ENCODE measurements at regions not wholly inside any gene's neighbourhood (a gene's known extent, or its start where the extent isn't known, plus 50 kb on each side); places are given as distances from the start of the nearest gene placed in this dataset.
A peak's percentile ranks its signal among the peaks of the same experiment; 100 is the strongest.
"Not testable (repeated sequence)": the region's sequence is repeated elsewhere in the genome, so short reads cannot be mapped to it uniquely, and the experiment has no call there.

DNA sequence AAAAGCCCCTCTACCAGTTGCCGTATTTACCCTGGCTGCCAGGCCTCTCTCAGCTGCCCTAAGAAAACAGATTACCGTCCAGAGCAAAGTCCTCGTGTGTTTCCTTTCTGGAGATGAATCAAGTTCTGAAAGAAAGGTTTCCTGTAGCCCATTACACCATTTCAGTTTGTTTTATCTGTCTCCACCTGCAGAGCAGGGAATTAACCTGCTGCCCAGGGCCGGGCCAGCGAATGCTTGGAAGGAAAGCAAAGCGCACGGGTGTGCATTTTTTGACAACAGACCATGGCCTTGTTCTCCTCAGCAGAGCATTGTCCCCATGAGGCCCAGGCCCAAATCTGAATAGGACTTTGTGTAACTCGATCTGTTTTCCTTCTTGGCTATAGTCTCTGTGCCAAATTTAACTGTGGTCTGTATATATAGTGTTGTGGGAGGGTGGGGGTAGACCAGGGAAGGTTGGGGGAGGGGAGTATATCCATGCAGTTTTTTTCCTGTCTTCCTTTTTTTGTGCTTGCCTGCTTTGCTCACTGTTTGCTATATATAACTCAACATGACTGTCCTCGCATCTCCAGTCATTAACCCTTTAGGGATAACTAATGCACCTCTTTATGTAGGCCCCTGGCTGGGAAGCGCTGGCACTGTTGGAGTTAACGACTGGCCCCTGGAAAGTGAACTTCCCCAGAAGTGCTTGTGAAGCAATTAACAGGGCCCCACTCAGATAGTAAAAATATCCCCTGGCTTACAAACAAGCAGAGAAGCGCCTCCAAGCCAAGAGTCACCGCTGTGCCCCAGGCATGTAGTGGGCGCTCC, 174.3 kb upstream of the PLGLB2 start:
- H3K4me3 ChIP-seq; in situ Hi-C loops (cut with MboI; ENCODE audit: low pct_ligation_motif_present in 1 of 4, low pct_unique_long_range_greater_than_20kb in 1 of 4, low sequenced_read_pairs in 3 of 4); H3K9me3 ChIP-seq; H3K27me3 ChIP-seq; H3K4me1 ChIP-seq; intact Hi-C loops (cut with DNase I; ENCODE audit: low total_unique reads); H3K36me3 ChIP-seq; H3K27ac ChIP-seq: not testable (repeated sequence)
- DNase-seq: peak; percentile 15
- WGBS, 2 donors (ENCODE audit: low coverage in 1 of 2): no CpG with 5 or more reads among the region's 14 CpGs

DNA sequence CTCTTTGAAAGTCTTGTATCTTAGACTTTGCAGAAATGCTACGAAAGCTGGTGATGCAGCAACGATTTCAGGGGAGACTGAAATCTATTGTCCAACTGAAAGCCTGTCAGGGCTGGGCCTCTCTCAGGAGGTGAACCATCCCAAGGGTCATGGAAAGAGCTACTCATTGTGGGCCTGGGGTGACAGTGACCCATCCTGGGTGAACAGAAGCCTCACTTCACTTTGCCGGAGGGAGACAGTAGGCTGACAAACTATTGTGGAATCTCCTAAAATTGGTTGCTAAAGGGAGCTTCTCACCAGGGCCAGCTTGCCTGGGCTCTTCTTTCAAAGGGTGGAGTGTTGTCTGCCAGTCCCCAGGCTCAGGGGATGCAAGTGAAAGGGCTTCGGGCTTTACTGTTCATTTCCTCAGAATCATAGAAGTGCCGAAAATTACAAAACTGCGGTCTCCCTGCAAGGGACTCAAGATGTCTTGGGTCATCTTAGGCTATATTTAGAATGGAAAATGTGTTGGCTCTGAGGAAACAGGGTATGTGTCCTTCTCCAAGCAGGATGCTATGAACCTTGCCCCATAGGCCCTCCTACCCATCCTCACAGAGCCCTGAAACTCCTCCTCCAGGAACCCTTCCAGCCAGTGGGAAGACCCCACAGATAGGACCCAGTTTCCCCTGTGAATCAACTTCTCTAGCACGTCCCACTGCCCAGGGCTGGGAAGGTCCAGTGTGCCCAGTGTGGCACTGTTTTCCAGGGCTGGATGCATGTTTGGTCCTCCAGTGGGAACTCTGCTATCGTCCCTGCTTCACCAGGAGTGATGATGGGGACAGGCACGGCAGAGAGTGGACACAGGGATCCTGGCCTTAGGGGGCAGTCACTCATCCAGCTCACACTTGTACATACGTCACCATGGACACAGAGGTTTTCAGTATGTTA, 173.4 kb upstream of the PLGLB2 start:
- H3K9me3 ChIP-seq; H3K36me3 ChIP-seq; H3K27me3 ChIP-seq; H3K4me1 ChIP-seq; intact Hi-C loops (cut with DNase I; ENCODE audit: low total_unique reads); H3K4me3 ChIP-seq; H3K27ac ChIP-seq; DNase-seq; in situ Hi-C loops (cut with MboI; ENCODE audit: low pct_ligation_motif_present in 1 of 4, low pct_unique_long_range_greater_than_20kb in 1 of 4, low sequenced_read_pairs in 3 of 4): not testable (repeated sequence)
- 100% methylated on average over 1 of the region's 10 CpGs; no CpG with 5 or more reads in 1 of the 2 donors for WGBS, 2 donors (ENCODE audit: low coverage in 1 of 2)

DNA sequence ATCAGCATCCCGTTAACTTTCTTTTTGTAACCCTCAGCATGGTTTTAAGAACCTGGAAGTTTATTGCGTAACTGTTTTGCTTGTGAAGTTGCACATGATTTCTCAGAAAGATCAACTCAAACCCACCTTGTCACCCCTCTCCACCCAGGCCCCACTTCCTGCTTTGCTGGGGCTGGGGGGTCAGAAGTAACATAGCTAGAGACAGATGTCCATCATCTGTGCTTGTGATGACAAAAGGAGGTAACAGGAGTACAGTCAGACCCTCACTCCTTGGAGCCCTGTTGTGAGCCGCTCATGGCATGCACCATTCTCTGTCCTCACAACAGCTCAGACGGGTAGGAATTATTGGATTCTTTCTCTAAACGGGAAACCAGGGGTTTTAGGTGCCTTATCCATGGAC, 172.7 kb upstream of the PLGLB2 start:
- intact Hi-C loops (cut with DNase I; ENCODE audit: low total_unique reads); in situ Hi-C loops (cut with MboI; ENCODE audit: low pct_ligation_motif_present in 1 of 4, low pct_unique_long_range_greater_than_20kb in 1 of 4, low sequenced_read_pairs in 3 of 4); H3K9me3 ChIP-seq; H3K4me3 ChIP-seq; H3K27me3 ChIP-seq; H3K36me3 ChIP-seq; H3K4me1 ChIP-seq; H3K27ac ChIP-seq; DNase-seq: not testable (repeated sequence)
- WGBS, 2 donors (ENCODE audit: low coverage in 1 of 2): 61 to 84% methylated on average over 3 to 5 of the region's 5 CpGs

DNA sequence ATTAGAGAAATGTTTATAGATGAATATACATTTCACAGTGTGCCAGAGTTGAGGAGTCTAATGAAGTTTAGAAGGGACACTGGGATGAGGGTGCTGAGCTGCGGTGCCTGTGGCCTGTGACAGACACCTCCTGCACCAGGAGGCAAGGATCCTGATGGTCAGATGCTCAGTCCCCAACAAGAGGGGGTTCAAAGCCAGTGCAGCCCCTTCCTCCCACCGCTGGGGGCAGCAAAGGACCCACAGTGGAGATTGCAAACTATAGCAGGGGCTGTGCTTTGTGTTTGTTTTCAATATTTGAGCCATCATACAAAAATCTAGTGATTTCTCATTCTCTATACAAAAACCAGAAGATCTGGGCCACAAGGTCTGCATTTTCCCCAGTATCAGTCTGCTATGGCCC, 170.5 kb upstream of the PLGLB2 start:
- in situ Hi-C loops (cut with MboI; ENCODE audit: low pct_ligation_motif_present in 1 of 4, low pct_unique_long_range_greater_than_20kb in 1 of 4, low sequenced_read_pairs in 3 of 4); H3K36me3 ChIP-seq; H3K27me3 ChIP-seq; intact Hi-C loops (cut with DNase I; ENCODE audit: low total_unique reads); DNase-seq; H3K27ac ChIP-seq; H3K4me3 ChIP-seq; H3K4me1 ChIP-seq; H3K9me3 ChIP-seq: not testable (repeated sequence)
- WGBS, 2 donors (ENCODE audit: low coverage in 1 of 2): no CpG with 5 or more reads among the region's 2 CpGs

DNA sequence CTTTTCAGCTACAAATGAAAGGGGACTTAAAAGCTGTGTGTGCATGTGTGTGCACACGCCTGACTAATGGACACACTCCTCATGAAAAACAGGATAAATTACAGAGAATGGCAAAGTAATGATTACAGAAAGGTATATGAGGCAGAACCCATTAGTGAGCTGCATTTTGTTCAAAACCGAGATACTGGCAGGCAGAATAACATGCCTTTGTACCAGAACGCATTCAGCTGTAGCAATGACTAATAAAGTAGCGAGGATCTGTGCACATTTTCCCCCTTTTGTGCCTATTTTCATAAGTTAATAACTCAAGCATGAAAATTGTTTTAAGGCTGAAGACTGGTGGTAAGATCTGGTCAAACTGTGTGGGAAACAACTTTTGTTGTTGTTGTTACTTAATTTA, 165.7 kb upstream of the PLGLB2 start:
- in situ Hi-C loops (cut with MboI; ENCODE audit: low pct_ligation_motif_present in 1 of 4, low pct_unique_long_range_greater_than_20kb in 1 of 4, low sequenced_read_pairs in 3 of 4); H3K36me3 ChIP-seq; H3K9me3 ChIP-seq; H3K4me3 ChIP-seq; H3K4me1 ChIP-seq; H3K27me3 ChIP-seq; H3K27ac ChIP-seq; intact Hi-C loops (cut with DNase I; ENCODE audit: low total_unique reads); DNase-seq: not testable (repeated sequence)
- WGBS, 2 donors (ENCODE audit: low coverage in 1 of 2): no CpG with 5 or more reads among the region's 4 CpGs

DNA sequence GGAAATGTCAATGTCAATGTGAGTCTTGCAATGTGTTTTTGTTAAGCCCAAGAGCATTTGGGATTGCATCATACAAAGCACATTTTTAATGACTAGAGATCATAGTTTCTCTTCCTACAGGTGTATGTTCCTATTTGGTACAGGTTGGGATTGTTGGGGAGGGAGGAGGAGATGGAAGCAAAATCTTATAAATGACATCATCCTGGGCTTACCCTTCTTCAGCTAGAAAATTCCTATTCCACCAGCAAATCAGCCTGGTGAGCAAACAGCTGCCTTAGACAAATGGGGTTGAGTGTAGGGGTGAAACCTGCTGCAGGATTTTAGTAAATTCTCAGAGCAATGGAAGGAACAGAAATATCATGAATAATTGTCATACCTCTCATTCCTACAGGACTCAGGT, 165.3 kb upstream of the PLGLB2 start:
- H3K4me3 ChIP-seq; H3K4me1 ChIP-seq; DNase-seq; H3K36me3 ChIP-seq; H3K9me3 ChIP-seq; in situ Hi-C loops (cut with MboI; ENCODE audit: low pct_ligation_motif_present in 1 of 4, low pct_unique_long_range_greater_than_20kb in 1 of 4, low sequenced_read_pairs in 3 of 4); intact Hi-C loops (cut with DNase I; ENCODE audit: low total_unique reads); H3K27ac ChIP-seq; H3K27me3 ChIP-seq: not testable (repeated sequence)

DNA sequence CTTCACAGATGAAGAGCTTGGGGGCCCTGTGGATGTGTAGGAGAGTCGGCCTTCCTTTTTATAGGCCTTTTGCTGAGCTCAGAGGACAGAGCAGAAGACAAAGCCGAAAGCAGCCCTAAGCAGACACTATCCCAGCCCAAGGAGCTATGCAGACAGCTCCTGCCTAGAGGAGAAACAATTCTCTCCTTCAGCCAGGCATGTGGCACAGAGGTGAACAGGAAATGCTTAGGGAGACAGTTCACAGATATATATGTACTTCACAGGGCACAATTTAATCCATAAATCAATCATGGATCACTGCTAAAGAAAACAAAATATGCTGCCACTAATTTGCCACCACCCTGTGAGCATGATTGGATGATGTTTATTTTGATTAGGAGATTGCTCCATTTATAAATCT, 164.5 kb upstream of the PLGLB2 start:
- H3K27me3 ChIP-seq; H3K36me3 ChIP-seq; intact Hi-C loops (cut with DNase I; ENCODE audit: low total_unique reads); in situ Hi-C loops (cut with MboI; ENCODE audit: low pct_ligation_motif_present in 1 of 4, low pct_unique_long_range_greater_than_20kb in 1 of 4, low sequenced_read_pairs in 3 of 4); DNase-seq; H3K4me1 ChIP-seq; H3K9me3 ChIP-seq; H3K4me3 ChIP-seq; H3K27ac ChIP-seq: not testable (repeated sequence)
- WGBS, 2 donors (ENCODE audit: low coverage in 1 of 2): 100% methylated on average over 2 of the region's 2 CpGs; no CpG with 5 or more reads in 1 of the 2 donors

DNA sequence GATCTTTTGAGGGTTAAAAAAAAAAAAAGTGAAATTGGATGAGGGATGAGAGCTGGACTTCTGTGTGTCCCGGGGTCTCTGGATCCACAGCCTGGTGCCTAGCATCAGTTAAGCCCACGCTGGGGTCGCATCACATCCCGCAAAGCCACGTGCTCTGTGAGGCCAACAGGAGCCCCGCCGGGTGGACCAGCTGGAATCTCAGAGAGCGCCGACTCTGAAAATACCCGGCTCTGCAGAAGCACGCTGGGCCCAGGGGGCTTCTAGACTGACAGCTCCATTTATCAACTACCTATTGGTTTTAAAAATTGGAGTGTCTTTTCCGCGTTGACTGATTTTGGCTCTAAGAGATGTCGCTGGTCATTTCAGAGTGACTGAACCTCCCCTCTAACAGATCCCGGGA, 164.1 kb upstream of the PLGLB2 start:
- H3K9me3 ChIP-seq; H3K36me3 ChIP-seq; intact Hi-C loops (cut with DNase I; ENCODE audit: low total_unique reads); H3K27me3 ChIP-seq; in situ Hi-C loops (cut with MboI; ENCODE audit: low pct_ligation_motif_present in 1 of 4, low pct_unique_long_range_greater_than_20kb in 1 of 4, low sequenced_read_pairs in 3 of 4); H3K4me1 ChIP-seq; H3K27ac ChIP-seq; DNase-seq: not testable (repeated sequence)
- H3K4me3 ChIP-seq: peak overlapping the region in 2 of 4 donors; percentile 9 to 36
- 48% methylated on average over 3 of the region's 15 CpGs; no CpG with 5 or more reads in 1 of the 2 donors for WGBS, 2 donors (ENCODE audit: low coverage in 1 of 2)

DNA sequence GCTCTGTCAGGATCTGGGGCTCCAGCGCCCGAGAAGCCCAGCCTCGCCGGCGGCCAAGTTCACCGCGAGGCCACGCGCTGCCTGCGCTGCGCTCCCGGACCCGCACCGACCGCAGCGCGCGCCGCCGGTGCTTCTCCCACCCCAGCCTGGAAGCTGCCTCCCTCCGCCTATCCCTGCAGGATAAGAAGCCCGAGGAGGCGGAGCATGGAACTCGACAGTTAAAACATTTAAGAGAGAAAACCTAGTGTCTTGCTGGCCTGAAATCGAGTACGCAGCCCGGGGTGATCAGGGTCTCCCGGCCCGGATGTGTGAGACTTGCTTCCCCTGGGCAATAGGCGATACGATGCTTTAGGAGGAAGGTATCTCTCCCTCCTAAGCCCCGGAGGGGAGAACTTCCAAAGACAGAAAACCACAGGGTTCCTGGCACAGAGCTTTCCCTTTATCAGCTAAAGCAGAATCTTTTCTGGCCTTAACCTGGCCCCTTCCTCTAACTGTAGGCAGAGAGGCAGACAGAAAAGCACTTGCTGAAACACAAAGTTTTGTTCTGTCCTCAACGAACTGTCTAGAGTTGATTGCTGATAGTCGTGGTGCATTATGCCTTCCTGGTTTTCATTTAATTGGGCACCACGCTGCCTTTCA, 163.5 kb upstream of the PLGLB2 start:
- in situ Hi-C loops (cut with MboI; ENCODE audit: low pct_ligation_motif_present in 1 of 4, low pct_unique_long_range_greater_than_20kb in 1 of 4, low sequenced_read_pairs in 3 of 4); H3K36me3 ChIP-seq; H3K27ac ChIP-seq; H3K27me3 ChIP-seq; H3K9me3 ChIP-seq; H3K4me1 ChIP-seq; intact Hi-C loops (cut with DNase I; ENCODE audit: low total_unique reads): not testable (repeated sequence)
- H3K4me3 ChIP-seq: peak overlapping the region in 2 of 4 donors; percentile 9 to 36
- 31% methylated on average over 21 of the region's 35 CpGs; no CpG with 5 or more reads in 1 of the 2 donors for WGBS, 2 donors (ENCODE audit: low coverage in 1 of 2)
- peak; percentile 20 for DNase-seq

DNA sequence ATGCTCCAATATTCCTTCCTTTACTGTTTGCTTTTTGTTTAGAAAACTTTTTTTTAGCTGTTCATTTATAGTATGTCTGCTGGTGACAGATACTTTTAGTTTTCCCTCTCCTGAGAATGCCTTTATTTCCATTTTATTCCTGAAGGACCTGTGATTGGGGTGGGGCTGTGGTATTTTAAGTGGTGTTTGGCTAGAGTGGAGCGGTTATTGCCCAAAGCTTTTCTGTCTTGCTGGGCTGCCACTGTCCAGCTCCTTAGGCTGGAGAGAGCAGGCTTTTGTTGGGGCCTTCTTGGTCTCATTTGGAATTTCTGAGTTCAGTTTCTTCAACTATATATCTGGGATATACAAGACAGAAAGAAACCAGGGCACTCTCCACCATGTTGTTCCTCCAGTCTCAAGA, 160.0 kb upstream of the PLGLB2 start:
- H3K27ac ChIP-seq; H3K36me3 ChIP-seq; intact Hi-C loops (cut with DNase I; ENCODE audit: low total_unique reads); DNase-seq; H3K9me3 ChIP-seq; in situ Hi-C loops (cut with MboI; ENCODE audit: low pct_ligation_motif_present in 1 of 4, low pct_unique_long_range_greater_than_20kb in 1 of 4, low sequenced_read_pairs in 3 of 4); H3K27me3 ChIP-seq; H3K4me3 ChIP-seq; H3K4me1 ChIP-seq: not testable (repeated sequence)
- WGBS, 2 donors (ENCODE audit: low coverage in 1 of 2): 83% methylated on average over 1 of the region's 1 CpG; no CpG with 5 or more reads in 1 of the 2 donors
